ENCODE measurements at regions not wholly inside any gene's neighbourhood (a gene's known extent, or its start where the extent isn't known, plus 50 kb on each side); places are given as distances from the start of the nearest gene placed in this dataset.

DNA sequence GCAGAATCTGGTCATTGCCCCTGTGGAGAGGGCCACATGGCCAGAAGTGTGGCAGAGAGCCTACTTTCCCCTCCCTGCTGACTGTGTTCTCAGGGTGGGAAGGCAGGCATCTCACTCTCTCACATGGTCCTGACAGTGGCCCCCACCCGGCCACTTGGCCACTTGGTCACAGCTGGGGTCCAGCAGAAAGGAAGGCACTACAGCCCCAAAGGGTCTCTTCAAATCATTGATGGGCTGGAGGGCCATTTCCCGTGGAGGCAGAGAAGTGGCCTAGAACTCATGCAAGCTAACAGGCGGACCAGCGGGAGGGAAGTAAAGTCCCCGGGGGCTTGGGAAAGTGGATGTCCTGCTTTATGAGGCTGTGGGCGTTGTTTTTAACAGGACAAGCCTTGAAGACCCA is 125.3 kb downstream of the EMX2 start:
- TF ChIP-seq, protein P1, sequence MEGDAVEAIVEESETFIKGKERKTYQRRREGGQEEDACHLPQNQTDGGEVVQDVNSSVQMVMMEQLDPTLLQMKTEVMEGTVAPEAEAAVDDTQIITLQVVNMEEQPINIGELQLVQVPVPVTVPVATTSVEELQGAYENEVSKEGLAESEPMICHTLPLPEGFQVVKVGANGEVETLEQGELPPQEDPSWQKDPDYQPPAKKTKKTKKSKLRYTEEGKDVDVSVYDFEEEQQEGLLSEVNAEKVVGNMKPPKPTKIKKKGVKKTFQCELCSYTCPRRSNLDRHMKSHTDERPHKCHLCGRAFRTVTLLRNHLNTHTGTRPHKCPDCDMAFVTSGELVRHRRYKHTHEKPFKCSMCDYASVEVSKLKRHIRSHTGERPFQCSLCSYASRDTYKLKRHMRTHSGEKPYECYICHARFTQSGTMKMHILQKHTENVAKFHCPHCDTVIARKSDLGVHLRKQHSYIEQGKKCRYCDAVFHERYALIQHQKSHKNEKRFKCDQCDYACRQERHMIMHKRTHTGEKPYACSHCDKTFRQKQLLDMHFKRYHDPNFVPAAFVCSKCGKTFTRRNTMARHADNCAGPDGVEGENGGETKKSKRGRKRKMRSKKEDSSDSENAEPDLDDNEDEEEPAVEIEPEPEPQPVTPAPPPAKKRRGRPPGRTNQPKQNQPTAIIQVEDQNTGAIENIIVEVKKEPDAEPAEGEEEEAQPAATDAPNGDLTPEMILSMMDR (IDR thresholded peaks at IDR 0.05): no peak
- no peak for TF ChIP-seq POLR2A (IDR thresholded peaks at IDR 0.05)

All from lower leg skin (tissue), 3 donors.